ENCODE measurements at regions not wholly inside any gene's neighbourhood (a gene's known extent, or its start where the extent isn't known, plus 50 kb on each side); places are given as distances from the start of the nearest gene placed in this dataset.

DNA sequence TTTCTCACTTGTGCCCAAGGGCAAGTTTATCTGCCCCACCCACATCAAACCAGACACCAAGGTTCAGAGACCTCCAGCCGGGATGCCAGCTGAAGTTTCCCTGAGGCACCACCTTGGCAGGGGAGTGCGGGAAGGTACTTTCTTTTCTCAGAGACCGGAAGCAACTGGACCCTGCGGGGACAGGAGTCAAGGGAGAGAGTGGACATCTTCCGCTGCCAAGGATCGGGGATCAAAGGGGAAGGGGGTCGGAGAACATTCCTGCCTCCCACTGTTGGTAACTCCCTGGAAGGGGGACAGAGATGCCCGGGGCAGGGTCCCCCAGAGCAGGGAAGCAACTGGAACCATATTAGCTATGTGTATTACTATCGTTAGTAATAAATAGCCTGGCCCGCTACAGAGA is 161.8 kb downstream of the DICER1 start:
- DNase-seq: no peak

DNA sequence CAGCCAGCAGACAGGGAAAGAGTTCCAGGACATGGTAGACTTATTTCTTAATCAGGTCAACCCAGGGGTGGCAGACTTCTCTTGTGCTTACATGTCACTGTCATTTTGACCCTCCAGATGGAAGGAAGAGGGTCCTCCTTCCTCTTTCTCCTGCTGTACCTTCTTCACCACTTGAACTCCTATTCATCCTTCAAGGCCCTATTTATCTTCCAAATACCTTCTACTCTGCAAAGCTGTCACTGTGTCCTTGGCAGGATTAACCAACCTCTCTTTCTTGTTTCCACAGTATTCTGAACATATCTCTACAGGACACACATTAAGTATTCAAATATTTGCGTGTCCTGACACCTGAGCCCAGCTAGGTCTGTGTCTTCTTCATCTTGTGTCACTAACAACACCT is 163.1 kb downstream of the DICER1 start:
- no peak for DNase-seq

DNA sequence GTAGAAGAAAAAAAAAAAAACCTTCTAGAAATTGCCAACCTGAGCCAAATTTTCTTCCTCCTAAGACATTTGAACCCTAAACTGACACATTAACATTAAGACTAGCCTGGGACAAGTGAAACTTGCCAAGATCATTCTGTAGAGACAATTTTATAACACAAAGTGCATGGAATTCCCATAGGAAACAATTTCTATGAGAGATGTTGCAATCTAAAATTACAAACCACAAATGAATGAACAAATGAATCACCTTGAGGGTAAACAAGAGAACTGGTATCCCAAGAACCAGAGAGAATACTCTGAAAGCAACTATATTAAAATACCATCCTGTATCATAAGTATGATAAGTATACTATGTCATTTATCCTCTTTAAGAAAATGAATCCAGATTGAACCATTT is 165.3 kb downstream of the DICER1 start:
- DNase-seq: no peak

DNA sequence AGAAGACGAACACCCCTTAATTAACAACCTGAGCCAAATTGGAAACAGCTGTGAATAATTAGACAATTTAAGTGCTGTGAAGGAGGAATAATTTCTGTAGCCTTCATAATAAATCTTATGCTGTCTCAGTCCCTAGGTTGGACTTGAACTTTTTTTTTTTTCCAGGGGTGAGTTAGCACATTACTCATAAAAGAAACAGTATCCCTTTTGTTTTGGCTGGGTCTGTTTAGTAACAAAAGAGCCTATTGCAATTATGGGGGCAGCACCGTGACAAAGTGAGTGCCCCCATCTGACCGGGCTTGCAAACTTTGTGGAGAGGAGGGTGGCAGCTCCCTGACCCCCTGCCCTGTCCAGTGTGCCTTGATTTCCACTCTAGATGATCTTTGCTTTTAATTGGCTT is 167.4 kb downstream of the DICER1 start:
- DNase-seq: no peak

DNA sequence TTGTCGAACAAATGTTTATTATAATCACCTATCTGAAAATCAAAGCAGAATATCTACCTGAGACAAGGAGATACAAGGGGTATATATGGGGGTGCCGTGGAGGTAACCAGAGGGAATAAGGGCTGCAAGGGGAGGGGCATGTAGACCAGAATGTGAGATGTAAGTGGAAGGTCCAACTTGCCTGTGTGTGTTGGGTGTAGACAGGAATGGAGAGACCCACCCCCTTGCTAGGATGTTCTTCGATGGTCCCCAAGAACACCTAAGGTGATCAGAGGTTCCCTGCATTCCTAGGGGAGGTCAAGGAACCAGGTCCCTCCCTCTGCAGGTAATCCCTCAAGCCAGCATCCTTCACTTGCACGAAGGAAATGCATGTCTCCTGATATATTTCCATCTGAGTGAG is 167.9 kb downstream of the DICER1 start:
- DNase-seq: no peak

DNA sequence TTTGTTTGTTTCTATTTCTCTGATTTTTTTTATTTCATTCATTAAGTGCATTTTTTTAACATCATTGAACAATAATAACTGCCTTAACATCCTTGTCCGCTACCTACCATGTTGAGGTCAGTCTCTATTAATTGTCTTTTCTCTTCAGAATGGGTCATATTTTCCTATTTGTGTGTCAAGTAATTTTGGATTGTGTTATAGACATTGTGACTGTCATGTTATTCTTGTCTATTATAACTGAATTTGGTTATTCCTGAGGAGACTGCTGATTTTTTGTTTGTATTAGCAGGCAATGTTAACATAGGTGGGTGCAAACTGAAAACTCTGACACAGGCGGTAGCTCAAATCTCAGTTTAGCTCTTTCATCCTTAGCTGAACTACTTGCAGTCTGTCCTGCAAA is 169.9 kb downstream of the DICER1 start:
- no peak for DNase-seq

DNA sequence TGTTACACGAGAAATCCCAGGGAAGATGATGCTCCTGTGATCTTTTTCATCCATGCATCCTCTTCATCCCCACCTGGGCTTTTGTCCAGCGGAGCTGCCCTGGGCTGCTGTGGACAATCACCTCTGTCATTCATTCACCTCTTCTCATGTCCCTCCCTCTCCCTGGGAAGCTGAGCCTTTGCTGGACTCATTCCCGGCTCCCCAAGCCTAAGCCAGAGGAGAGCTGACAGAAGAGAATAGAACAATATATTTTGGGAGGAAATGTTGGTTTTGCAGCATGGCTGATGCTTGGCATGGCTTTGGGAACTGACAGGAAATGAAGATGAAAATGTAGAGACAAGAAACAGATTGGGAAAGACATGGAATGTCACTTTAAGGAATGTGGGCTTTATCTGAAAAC is 177.4 kb downstream of the DICER1 start:
- DNase-seq: peak in 1 of 56 donors; percentile 1

DNA sequence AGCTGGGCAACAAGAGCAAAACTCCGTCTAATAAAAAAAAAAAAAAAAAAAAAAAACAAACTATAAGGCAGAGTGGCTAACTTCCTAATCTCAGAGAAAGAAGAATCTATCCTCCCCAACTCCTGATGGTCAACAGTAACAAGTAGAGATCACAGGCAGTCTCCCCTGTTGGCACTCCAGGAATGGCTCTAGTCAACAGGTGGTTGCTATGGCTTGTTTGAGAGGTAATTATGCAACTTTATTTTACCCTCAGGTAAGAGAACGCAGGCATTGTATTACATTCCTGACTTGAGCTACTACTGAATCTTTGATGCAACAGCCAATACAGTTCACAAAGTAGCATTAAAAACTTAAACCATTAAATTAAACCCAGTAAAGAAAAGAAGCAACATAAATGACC is 180.3 kb downstream of the DICER1 start:
- no peak for DNase-seq

DNA sequence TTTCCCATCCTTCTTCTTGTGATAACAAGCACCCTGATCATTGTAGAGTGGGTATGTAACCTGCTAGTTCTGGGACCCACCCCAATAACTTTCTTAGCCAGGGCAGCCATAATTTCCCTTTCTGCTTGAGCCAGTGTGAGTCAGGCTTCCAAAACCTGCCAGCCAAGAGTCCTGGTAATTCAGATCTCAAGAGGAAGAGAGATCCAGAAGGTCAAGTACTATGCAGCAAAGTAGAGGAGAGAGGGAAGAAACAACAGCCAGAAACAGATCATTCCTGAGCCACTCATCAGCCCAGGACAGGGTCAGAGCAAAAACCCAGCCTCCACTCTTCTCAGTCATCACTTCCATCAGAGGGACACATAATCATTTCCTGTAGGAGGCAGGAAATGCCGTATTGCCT is 182.0 kb downstream of the DICER1 start:
- DNase-seq: no peak

DNA sequence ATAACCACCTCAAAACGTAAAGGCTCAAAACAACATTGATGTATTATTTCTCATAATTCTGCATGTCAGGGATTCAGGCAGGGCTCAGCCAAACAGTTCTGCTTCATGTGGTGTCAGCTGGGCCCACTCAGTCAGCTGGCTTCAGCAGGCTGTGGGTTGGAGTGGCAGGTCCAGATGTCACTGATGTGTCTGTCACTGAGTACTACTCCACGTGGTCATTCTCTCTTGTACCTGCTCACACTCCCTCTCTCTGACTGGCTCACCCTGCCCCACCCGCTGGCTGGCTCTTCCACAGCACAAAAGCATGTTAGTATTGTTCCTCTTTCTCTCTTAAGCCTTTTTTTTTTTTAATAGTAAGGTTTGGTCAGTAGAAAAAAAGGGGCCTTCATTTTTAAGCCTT is 182.4 kb downstream of the DICER1 start:
- DNase-seq: no peak

DNA sequence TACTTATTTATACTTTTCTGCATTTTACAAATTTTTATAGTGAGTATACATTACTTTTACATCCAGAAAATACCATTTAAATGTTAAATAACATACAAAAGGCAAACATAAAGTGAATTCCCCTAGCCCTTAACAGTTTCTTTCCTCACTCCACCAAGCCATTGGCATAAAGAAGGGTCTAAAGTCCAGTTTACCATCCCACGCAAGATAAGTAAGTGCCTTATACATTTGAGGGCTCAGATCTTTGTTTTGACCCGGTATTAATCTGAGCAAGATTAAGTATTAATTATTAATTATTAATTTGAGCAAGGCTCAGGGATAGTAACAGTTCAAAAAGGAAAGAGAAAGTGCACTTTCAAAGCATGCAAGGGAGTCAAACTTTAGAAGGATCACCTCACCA is 182.9 kb downstream of the DICER1 start:
- no peak for DNase-seq

DNA sequence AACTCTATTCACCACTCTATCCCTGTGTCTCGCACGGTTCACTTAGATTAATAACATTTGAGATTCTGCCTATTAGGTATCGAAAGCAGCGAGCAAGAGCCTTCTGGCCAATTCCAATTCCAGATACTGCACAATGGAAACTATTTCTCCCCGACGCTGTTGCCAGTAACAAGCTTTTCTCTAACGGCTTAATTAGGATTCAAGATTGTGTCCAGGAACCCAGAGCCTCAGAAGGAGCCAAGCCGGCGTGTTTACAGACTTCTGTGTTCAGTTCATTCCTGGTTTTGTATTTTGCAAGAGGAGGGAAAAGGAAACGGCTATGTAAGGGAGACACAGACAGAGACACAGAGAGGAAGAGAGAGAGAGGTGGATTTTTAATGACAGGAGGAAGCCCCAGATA is 185.6 kb downstream of the DICER1 start:
- DNase-seq: peak in 31 of 56 donors; percentile 2 to 61 (median 20)

DNA sequence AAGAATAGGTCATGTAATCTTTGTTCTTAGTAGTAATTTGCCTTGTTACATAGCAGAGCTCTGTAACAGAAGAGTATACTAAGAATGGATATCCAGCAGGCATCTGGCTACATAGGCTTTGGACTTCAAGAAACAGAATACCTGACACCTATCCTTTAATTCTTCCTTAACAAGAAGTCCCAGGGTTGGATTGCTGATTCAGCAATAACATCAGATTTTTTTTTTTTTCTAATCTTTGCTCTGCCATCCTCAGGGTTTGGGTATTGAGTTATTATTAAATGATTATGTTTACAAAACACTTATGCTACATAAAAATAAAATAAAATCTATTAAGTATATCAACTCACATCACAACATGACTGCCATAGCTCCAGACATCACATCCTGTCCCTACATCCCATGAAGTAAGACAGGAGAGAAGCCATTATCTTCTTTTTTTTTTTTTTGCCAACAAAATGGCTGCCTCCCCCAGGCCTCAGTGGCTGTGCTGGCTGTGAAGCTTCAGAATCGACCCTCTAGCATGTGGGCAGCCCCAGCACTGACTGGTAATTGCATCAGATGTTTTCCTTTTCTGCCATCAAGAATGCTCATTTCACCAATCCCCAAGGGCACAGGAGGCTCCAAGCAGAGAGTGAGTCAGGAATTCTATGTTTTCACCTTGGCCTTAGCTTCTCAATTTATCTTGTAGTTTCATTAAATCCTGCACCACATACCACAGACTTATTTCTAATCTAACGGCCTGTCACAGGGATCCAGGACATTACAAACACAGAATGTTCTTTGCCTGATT is 186.2 kb downstream of the DICER1 start:
- no peak for DNase-seq

DNA sequence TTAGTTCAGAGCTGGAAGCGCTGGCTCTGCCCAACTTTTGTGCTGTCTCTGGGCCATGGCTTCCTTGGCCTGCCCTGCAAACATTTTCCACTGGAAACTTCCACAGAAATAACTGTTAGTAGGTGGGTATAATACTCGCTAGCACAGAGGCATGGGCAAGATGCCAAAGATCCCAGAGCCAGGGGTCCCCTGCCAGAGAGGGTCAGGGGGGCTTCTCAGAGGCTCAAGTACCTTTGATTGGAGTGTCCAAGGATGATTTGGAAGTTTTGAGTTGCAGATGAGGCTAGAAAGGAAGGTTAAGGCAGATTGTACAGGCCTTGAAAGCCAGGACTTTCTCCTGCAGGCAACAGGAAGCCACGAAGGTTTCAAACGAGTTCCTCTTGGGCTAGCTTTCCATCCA is 187.6 kb downstream of the DICER1 start:
- no peak for DNase-seq

DNA sequence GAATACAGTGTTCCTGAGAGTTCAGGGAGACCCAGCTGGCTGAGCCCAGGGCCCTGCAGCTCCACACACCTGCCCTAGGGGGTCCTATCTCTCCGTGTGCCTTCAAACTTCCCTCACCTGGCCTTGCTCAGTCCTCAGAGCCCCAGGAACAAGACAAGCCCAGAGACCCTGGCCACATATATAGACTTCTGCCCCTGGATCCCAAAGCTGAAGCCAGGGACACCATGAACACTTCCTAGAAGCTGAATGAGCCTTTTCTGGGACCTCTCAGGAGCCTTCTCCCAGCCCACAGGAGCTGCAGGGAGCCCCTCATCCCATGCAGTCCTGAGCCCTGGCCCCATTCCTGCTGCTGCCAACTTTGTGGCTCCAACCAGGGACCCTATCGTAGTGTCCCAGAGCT is 190.5 kb downstream of the DICER1 start:
- DNase-seq: no peak

DNA sequence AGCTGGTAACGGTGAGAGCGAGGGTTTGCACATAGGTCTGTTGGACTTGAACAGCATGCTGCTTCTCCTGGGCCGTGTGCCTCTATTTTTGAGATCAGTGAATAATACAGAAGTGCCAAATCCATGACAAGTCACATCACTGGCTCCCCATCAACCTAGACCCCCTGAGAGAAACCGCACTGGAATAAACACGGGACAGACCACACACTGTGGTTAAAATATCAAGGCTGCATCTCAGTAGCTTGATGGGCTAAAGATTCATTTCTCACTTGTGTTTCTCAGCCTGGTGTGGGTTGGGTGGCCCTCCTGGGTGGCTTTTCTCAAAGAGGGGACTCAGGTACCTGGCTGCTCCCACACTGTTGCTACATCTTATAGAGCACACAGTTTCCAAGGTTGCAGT is 191.0 kb downstream of the DICER1 start:
- DNase-seq: no peak

DNA sequence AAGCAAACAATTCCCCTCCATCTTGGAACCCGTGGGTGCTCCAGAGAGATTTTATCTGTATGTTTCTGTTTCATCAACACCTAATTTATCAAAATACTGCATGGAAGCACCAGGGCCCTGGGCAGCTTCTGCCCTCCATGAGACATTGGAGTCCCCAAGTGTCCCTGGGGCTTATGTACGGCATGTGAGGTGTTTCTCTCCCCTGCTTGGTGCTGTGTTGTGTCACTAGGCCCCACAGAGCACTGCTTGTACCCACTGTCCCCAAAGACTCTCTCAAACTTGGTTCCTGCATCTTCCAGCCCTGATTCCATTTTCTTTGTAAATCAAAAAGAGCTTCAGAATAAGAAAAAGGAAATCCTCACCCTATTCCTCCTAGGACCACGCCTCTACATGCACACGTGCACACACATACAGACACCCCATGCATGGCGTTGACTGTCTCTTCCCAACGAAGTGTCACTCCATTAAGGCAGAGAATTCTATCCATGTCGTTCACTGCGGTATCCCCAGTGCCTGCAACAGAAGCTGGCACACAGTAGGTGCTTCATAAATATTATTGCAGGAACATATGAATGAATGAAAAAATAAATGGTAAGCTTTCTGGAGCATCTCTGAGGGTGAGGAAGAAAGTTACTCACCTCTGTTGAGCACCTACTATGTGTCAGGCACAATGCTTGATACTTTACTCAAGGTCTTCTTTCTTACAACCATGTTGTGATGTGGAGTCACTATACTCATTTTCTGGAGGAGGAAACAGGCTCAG is 191.6 kb downstream of the DICER1 start:
- no peak for DNase-seq

DNA sequence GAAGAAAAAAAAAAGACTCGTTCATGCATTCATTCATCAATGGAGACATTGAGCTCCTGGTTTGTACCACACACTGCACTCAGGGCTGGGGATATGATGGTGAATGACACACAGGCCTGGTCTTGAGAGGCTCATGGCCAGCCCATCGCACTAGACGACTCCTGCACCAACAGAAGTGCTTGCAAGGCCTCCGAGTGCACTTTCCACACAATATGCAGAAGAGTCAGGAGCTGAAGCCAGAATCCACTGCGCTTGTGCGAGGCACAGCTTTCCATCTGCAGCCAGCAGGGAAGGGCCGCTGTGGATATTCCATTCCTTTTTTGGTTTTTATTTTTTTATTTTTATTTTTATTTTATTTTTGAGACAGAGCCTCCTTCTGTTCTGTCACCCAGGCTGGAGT is 192.4 kb downstream of the DICER1 start:
- DNase-seq: no peak

DNA sequence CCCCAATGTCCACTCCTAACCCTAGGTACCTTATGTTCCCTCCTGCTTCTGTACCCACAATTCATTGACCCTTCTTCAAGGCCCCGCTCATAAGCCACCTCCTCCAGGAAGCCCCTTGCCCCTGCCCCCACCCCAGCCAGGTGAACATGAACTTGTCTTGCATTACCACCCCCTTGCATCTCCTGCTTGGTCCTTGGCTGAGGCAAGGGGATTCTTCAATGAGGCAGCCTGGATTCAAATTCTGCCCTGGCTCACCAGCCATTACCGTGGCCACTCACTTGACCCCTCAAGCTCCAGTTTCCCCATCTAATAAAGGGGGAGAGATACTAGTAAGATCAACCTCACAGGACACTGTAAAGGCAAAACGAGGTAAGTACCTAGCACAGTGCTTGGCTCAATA is 193.1 kb downstream of the DICER1 start:
- DNase-seq: no peak

DNA sequence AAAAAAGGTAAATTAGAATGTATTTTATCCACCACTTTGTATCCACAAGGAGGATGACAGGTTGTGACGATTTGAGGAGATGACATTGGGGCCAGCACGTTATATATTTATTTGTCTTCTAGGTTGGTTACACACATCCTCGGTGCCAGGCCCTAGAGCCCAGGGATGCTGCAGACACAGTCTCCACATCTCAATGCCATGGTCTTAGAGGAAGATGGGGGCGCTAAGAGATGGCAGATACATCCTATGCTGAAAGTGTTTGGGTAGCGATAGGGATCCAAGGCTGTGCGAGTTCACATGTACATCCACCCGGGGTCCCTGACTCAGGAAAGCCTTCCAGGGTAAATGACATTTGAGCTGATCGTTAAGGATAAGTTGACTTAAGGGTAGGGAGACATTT is 193.1 kb upstream of the GSC start:
- no peak for DNase-seq

DNA sequence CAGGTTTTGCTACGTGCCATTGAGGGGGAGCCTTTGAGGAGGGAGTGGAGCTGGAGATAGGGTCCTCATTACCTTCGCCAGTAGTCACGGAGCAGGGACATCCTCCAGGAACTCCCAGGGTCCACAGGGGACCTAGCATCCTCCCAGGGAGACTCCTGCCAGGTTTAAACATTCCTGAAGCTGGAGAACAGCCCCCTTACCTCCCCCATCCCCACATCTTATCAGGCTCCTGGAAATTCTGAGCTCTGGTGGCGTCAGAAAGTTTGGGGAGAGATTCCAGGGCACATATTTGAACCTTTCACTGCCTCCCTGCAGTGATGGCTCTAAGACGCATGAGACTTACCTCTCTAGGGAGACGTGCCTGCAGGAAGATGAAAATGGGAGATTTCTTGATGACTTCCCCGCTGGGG is 192.3 kb upstream of the GSC start:
- DNase-seq: no peak

DNA sequence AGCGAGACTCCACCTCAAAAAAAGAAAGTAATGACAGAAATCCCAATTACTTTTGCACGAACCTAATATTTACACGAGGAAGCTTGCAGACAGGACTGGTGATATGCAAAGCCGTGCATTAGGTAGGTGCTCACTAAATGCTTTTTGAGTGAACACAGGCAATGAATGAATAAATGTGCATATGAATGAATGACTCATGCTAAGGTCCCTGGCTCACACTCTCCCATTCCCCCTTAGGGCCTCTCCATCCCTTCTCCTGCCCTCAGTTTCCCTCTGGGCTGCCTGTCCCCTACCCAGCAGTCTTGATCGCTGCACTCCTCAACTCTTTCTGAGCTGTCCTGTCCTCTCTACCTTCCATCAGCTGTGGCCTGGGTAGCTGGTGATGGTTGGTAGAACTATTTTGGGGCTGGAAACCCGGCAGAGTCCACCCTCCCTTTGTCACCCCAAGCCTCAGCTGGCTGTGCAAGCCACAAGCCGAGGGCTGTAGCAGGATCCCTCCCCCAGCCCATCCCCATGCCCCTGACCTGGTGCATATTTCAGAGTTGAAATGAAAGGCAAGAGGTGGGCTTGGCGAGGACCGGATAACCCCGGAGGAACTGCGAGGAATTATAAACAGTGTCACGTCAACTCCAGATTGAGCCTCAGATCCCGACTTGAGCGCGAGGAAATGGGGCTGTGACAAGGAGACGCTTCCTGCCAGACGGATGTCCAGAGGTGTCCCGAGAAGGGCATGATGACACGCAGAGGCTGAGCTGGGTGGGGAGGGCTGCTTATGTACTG is 191.7 kb upstream of the GSC start:
- DNase-seq: no peak
